B cell (primary cell): ENCODE measurements at regions not wholly inside any gene's neighbourhood (a gene's known extent, or its start where the extent isn't known, plus 50 kb on each side); places are given as distances from the start of the nearest gene placed in this dataset.

ENCODE experiments used
- EZH2 ChIP-seq: IDR thresholded peaks from 2 replicates; pipeline ENCODE4 v1.6.1; 2012; ENCODE audit warnings: borderline replicate concordance, low read depth, mild to moderate bottlenecking, moderate library complexity, low read length; ENCODE audit not compliant: insufficient read depth, poor library complexity, severe bottlenecking
- TF ChIP-seq, protein P1 (sequence below): fragments of 200-600 bp; IDR thresholded peaks from one replicate; pipeline ENCODE4 v1.8.0; 2022; ENCODE audit warnings: antibody characterized with exemption, mild to moderate bottlenecking

DNA sequence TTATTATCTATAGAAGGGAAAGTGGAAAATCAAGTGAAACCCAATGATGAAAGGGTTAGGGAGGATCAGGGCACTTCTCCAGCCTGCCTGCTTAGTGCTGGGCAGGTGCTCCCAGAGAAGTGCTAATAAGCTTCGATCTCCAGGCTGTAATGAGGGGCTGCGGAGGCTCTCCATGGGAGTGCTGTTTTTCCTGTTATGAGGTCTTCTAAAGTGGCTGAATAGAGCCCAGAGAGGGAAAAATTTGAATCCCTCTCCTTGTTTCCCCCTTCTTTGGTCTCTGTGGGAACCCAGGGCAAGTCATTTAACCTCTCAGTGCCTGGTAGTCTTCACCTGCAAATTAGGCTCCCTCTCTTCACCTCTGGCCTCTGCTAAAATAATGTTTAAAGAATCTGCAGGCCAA is 351.7 kb upstream of the DCC start:
- no peak for TF ChIP-seq EZH2
- TF ChIP-seq, protein P1, sequence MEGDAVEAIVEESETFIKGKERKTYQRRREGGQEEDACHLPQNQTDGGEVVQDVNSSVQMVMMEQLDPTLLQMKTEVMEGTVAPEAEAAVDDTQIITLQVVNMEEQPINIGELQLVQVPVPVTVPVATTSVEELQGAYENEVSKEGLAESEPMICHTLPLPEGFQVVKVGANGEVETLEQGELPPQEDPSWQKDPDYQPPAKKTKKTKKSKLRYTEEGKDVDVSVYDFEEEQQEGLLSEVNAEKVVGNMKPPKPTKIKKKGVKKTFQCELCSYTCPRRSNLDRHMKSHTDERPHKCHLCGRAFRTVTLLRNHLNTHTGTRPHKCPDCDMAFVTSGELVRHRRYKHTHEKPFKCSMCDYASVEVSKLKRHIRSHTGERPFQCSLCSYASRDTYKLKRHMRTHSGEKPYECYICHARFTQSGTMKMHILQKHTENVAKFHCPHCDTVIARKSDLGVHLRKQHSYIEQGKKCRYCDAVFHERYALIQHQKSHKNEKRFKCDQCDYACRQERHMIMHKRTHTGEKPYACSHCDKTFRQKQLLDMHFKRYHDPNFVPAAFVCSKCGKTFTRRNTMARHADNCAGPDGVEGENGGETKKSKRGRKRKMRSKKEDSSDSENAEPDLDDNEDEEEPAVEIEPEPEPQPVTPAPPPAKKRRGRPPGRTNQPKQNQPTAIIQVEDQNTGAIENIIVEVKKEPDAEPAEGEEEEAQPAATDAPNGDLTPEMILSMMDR, result no peak
